Hematopoietic multipotent progenitor cell treated with erythropoietin and hydrocortisone succinate and interleukin-3 and kit ligand, for 17 days (in vitro differentiated cells): ENCODE measurements at regions not wholly inside any gene's neighbourhood (a gene's known extent, or its start where the extent isn't known, plus 50 kb on each side); places are given as distances from the start of the nearest gene placed in this dataset.
A peak's percentile ranks its signal among the peaks of the same experiment; 100 is the strongest.
"Not testable (repeated sequence)": the region's sequence is repeated elsewhere in the genome, so short reads cannot be mapped to it uniquely, and the experiment has no call there.

Experiments used
- DNase-seq: peaks from one replicate; pipeline ENCODE4 v3.0.0-alpha.2; 2015; ENCODE audit warnings: low spot score

- DNase-seq, result no peak
These were observed 208.6 kb upstream of the SAMSN1 start for GRCh38 chr21:14754682-14755081.

GRCh38 chr21:14754259-14754604 lies 208.1 kb upstream of the SAMSN1 start:
- DNase-seq, result no peak

- DNase-seq, result no peak
These were observed 207.5 kb upstream of the SAMSN1 start for GRCh38 chr21:14753466-14754258.

- no peak for DNase-seq
These were observed 207.0 kb upstream of the SAMSN1 start for GRCh38 chr21:14753069-14753465.

- no peak for DNase-seq
These were observed 206.3 kb upstream of the SAMSN1 start for GRCh38 chr21:14752345-14752909.

- DNase-seq, result no peak
These were observed 205.7 kb upstream of the SAMSN1 start for GRCh38 chr21:14751602-14752344.

- no peak for DNase-seq
These were observed 204.9 kb upstream of the SAMSN1 start for GRCh38 chr21:14751011-14751410.

- DNase-seq, result no peak
These were observed 203.9 kb upstream of the SAMSN1 start for GRCh38 chr21:14750041-14750440.

- DNase-seq, result no peak
These were observed 202.5 kb upstream of the SAMSN1 start for GRCh38 chr21:14748662-14749061.

- DNase-seq, result no peak
These were observed 198.3 kb upstream of the SAMSN1 start for GRCh38 chr21:14744368-14744767.

GRCh38 chr21:14742119-14742518 lies 196.0 kb upstream of the SAMSN1 start:
- DNase-seq, result no peak

GRCh38 chr21:14741256-14741655 lies 195.1 kb upstream of the SAMSN1 start:
- no peak for DNase-seq

- DNase-seq, result no peak
These were observed 194.6 kb upstream of the SAMSN1 start for GRCh38 chr21:14740692-14741091.

- DNase-seq, result no peak
These were observed 194.0 kb upstream of the SAMSN1 start for GRCh38 chr21:14740116-14740515.

- DNase-seq, result no peak
These were observed 193.5 kb upstream of the SAMSN1 start for GRCh38 chr21:14739590-14739989.

GRCh38 chr21:14738576-14738975 lies 192.5 kb upstream of the SAMSN1 start:
- not testable (repeated sequence) for DNase-seq

- DNase-seq, result peak; percentile 31
These were observed 191.8 kb upstream of the SAMSN1 start for GRCh38 chr21:14737922-14738321.

GRCh38 chr21:14737284-14737691 lies 191.2 kb upstream of the SAMSN1 start:
- DNase-seq, result peak; percentile 5

GRCh38 chr21:14736672-14737071 lies 190.6 kb upstream of the SAMSN1 start:
- no peak for DNase-seq

GRCh38 chr21:14736162-14736561 lies 190.0 kb upstream of the SAMSN1 start:
- no peak for DNase-seq

- no peak for DNase-seq
These were observed 188.7 kb upstream of the SAMSN1 start for GRCh38 chr21:14734833-14735232.

- DNase-seq, result no peak
These were observed 188.1 kb upstream of the SAMSN1 start for GRCh38 chr21:14734191-14734590.

- DNase-seq, result no peak
These were observed 179.1 kb upstream of the SAMSN1 start for GRCh38 chr21:14725219-14725618.
